ENCODE measurements at regions not wholly inside any gene's neighbourhood (a gene's known extent, or its start where the extent isn't known, plus 50 kb on each side); places are given as distances from the start of the nearest gene placed in this dataset.

DNA sequence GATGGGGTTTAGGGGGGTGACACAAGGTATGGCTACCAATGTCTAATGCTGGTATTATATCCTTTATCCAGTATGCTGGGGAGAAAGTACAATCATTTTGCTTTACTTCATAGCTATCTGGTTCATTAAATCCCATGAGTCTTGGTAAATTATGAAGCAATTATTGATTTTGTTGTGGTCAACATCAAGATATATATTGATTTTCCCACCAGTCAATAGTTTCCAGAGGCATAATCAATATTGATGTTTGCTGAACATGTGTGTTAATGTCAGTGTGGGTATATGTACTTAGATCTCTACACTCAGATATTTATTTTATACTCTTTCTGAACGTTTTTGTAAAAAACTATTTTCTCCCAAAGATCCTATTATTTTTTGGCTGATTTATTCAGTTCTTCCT is 155.5 kb downstream of the BACH1 start:
- DNase-seq (ENCODE audit: low read depth in 1 of 2, low spot score in 2 of 2) (no peak), FAIRE-seq (no peak)
- Histone ChIP-seq H2BK12ac (ENCODE audit: low read depth, low read length) (no peak overlapping the region), H3K9ac (replicated peaks in 1 of 4; ENCODE audit: extremely low read depth in 1 of 4, low read depth in 3 of 4, low read length in 3 of 4) (no peak overlapping the region), H3K79me2 (ENCODE audit: control insufficient read depth in 1 of 2, insufficient read depth in 2 of 2, low read length in 2 of 2) (no peaks in the 10 kb centered on the region), H4K8ac (ENCODE audit: extremely low read depth, insufficient read depth, low read length) (no peak overlapping the region), H3K56ac (replicated peaks; ENCODE audit: insufficient read length, low read depth, low read length) (no peak overlapping the region), H3K27me3 (replicated peaks in 1 of 4; ENCODE audit: control insufficient read depth in 3 of 4, extremely low read depth in 1 of 4, insufficient read depth in 3 of 4, low read length in 3 of 4) (no peaks in the 10 kb centered on the region), H2BK15ac (ENCODE audit: low read length) (no peak overlapping the region), H3K14ac (ENCODE audit: insufficient read length) (no peak overlapping the region), H3K79me1 (ENCODE audit: low read depth, low read length) (no peaks in the 10 kb centered on the region), H3K23me2 (ENCODE audit: low read depth, low read length) (no peaks in the 10 kb centered on the region), H3K4ac (replicated peaks; ENCODE audit: insufficient read length, low read depth, low read length) (no peak overlapping the region), H3K27ac (ENCODE audit: low read depth, low read length) (no peak overlapping the region), H2BK20ac (ENCODE audit: low read length) (no peak overlapping the region), H3K23ac (ENCODE audit: insufficient read length) (no peak overlapping the region), H2BK120ac (replicated peaks; ENCODE audit: low read depth, low read length) (no peak overlapping the region), H3K18ac (ENCODE audit: extremely low read depth, low read length) (no peak overlapping the region), H3K4me3 (ENCODE audit: extremely low read depth in 1 of 4, insufficient read depth in 2 of 4, low read depth in 3 of 4, low read length in 4 of 4) (no peak overlapping the region), H4K91ac (replicated peaks; ENCODE audit: insufficient read length, low read length) (no peak overlapping the region), H2AK5ac (ENCODE audit: low read depth, low read length) (no peak overlapping the region), H2AFZ (ENCODE audit: low read length) (no peak overlapping the region), H4K20me1 (replicated peaks in 1 of 2; ENCODE audit: control insufficient read depth in 1 of 2, insufficient read depth in 2 of 2, low read length in 2 of 2) (no peaks in the 10 kb centered on the region), H3K36me3 (ENCODE audit: control insufficient read depth in 2 of 4, insufficient read depth in 4 of 4, low read length in 3 of 4) (no peaks in the 10 kb centered on the region), H4K5ac (ENCODE audit: insufficient read length, low read depth, low read length) (no peak overlapping the region), H2BK5ac (ENCODE audit: low read depth, low read length) (no peak overlapping the region), H3K9me3 (ENCODE audit: insufficient read depth in 2 of 2, low read depth in 1 of 2, low read length in 1 of 2) (no peaks in the 10 kb centered on the region; a peak in 2 of 4 replicates), H3K4me1 (replicated peaks in 1 of 4; ENCODE audit: control insufficient read depth in 3 of 4, insufficient read depth in 4 of 4, low read length in 3 of 4) (no peaks in the 10 kb centered on the region), H3K4me2 (ENCODE audit: insufficient read depth in 1 of 2, low read depth in 2 of 2, low read length in 2 of 2) (no peak overlapping the region)
- ChIA-PET POLR2A (ENCODE audit: partially characterized antibody) (no interaction called here), CTCF (ENCODE audit: partially characterized antibody) (no interaction called here)
- 68% methylated on average over 1 of the region's 1 CpG; no CpG with 5 or more reads in 1 of the 2 experiments for WGBS, 2 experiments (ENCODE audit: extremely low coverage in 1 of 2, insufficient coverage in 1 of 2, insufficient read length in 1 of 2, insufficient replicate concordance in 2 of 2, low coverage in 1 of 2, low lambda C conversion rate in 2 of 2, missing lambda C conversion rate in 1 of 2)
- TF ChIP-seq SIX5 (IDR thresholded peaks at IDR 0.05; ENCODE audit: low read depth, low read length) (no peak), TAF1 (IDR thresholded peaks at IDR 0.05; ENCODE audit: low read depth, low read length) (no peak), CHD2 (IDR thresholded peaks at IDR 0.05; ENCODE audit: low read length) (no peak), HDAC6 (IDR thresholded peaks at IDR 0.05; ENCODE audit: low read depth, low read length) (no peak), CTBP2 (IDR thresholded peaks at IDR 0.05; ENCODE audit: borderline replicate concordance, insufficient read depth, insufficient read length, low read length) (no peak), ASH2L (IDR thresholded peaks at IDR 0.05; ENCODE audit: low read length) (no peak), SP4 (IDR thresholded peaks at IDR 0.05; ENCODE audit: low read length) (no peak), EP300 (IDR thresholded peaks at IDR 0.05; ENCODE audit: borderline replicate concordance in 1 of 2, low read depth in 2 of 2, low read length in 2 of 2) (no peak), SRF (IDR thresholded peaks at IDR 0.05; ENCODE audit: low read depth, low read length) (no peak)
- TF ChIP-seq, protein P1, sequence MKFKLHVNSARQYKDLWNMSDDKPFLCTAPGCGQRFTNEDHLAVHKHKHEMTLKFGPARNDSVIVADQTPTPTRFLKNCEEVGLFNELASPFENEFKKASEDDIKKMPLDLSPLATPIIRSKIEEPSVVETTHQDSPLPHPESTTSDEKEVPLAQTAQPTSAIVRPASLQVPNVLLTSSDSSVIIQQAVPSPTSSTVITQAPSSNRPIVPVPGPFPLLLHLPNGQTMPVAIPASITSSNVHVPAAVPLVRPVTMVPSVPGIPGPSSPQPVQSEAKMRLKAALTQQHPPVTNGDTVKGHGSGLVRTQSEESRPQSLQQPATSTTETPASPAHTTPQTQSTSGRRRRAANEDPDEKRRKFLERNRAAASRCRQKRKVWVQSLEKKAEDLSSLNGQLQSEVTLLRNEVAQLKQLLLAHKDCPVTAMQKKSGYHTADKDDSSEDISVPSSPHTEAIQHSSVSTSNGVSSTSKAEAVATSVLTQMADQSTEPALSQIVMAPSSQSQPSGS (IDR thresholded peaks at IDR 0.05; ENCODE audit: low read length): no peak

All from H1 (cell line).